Breast epithelium (tissue), 3 donors: ENCODE measurements at regions not wholly inside any gene's neighbourhood (a gene's known extent, or its start where the extent isn't known, plus 50 kb on each side); places are given as distances from the start of the nearest gene placed in this dataset.

Experiments used
- POLR2A ChIP-seq: fragments of 450-650 bp; IDR thresholded peaks from one replicate; pipeline ENCODE4 v1.6.1; 2016; ENCODE audit warnings: antibody characterized with exemption, mild to moderate bottlenecking, moderate library complexity
- POLR2AphosphoS5 ChIP-seq, 3 donors: sonication (generic); formaldehyde crosslinking; IDR thresholded peaks; one replicate each; pipeline ENCODE4 v1.6.1; 2017; ENCODE audit warnings: antibody characterized with exemption in 3 of 3
- TF ChIP-seq, protein P1 (sequence below), 3 donors: fragments of 450-650 bp; IDR thresholded peaks; one replicate each; pipeline ENCODE4 v1.5.1; 2016 to 2017; ENCODE audit warnings: antibody characterized with exemption in 3 of 3, mild to moderate bottlenecking in 3 of 3, moderate library complexity in 3 of 3

DNA sequence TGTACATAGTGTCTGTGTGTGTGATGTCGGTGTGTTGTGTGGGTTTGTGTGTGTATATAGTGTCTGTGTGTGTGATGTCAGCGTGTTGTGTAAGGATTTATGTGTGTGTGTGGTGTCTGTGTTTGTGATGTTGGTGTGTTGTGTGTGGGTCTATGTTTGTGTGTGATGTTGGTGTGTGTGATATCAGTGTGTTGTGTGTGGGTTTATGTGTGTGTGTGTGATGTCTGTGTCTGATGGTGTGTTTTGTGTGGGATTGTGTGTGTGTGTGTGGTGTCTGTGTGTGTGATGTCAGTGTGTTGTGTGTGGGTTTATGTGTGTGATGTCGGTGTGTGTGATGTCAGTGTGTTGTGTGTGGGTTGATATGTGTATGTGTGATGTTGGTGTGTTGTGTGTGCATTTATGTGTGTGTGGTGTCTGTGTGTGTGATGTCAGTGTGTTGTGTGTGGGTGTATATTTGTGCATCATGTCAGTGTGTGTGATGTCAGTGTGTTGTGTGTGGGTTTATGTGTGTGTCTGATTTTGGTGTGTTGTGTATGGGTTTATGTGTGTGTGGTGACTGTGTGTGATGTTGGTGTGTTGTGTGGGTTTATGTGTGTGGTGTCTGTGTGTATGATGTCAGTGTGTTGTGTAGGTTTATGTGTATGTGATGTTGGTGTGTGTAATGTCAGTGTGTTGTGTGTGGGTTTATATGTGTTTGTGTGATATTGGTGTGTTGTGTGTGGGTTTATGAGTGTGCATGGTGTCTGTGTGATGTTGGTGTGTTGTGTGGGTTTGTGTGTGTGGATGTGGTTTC lies 102.4 kb upstream of the CD93 start:
- TF ChIP-seq, protein P1, sequence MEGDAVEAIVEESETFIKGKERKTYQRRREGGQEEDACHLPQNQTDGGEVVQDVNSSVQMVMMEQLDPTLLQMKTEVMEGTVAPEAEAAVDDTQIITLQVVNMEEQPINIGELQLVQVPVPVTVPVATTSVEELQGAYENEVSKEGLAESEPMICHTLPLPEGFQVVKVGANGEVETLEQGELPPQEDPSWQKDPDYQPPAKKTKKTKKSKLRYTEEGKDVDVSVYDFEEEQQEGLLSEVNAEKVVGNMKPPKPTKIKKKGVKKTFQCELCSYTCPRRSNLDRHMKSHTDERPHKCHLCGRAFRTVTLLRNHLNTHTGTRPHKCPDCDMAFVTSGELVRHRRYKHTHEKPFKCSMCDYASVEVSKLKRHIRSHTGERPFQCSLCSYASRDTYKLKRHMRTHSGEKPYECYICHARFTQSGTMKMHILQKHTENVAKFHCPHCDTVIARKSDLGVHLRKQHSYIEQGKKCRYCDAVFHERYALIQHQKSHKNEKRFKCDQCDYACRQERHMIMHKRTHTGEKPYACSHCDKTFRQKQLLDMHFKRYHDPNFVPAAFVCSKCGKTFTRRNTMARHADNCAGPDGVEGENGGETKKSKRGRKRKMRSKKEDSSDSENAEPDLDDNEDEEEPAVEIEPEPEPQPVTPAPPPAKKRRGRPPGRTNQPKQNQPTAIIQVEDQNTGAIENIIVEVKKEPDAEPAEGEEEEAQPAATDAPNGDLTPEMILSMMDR (IDR thresholded peaks at IDR 0.05): no peak
- TF ChIP-seq POLR2AphosphoS5 (IDR thresholded peaks at IDR 0.05): no peak
- TF ChIP-seq POLR2A: no peak
